ENCODE measurements at regions not wholly inside any gene's neighbourhood (a gene's known extent, or its start where the extent isn't known, plus 50 kb on each side); places are given as distances from the start of the nearest gene placed in this dataset.
A peak's percentile ranks its signal among the peaks of the same experiment; 100 is the strongest.
"Not testable (repeated sequence)": the region's sequence is repeated elsewhere in the genome, so short reads cannot be mapped to it uniquely, and the experiment has no call there.

GRCh38 chr4:82301390-82301789 lies 72.4 kb downstream of the HNRNPD start:
- DNase-seq = not testable (repeated sequence)

- DNase-seq = no peak
Measured at GRCh38 chr4:82293304-82293703, 80.5 kb downstream of the HNRNPD start.

GRCh38 chr4:82287720-82288119 lies 86.1 kb downstream of the HNRNPD start:
- no peak for DNase-seq

- peak; percentile 99 for DNase-seq
Measured at GRCh38 chr4:82284858-82285805, 88.7 kb downstream of the HNRNPD start.

GRCh38 chr4:82284475-82284857 lies 89.3 kb downstream of the HNRNPD start:
- DNase-seq = no peak

GRCh38 chr4:82282875-82283274 lies 90.9 kb downstream of the HNRNPD start:
- DNase-seq = no peak

GRCh38 chr4:82279550-82279949 lies 94.2 kb downstream of the HNRNPD start:
- not testable (repeated sequence) for DNase-seq

GRCh38 chr4:82276332-82276640 lies 97.5 kb downstream of the HNRNPD start:
- DNase-seq = no peak

GRCh38 chr4:82275431-82276331 lies 98.1 kb downstream of the HNRNPD start:
- no peak for DNase-seq

- not testable (repeated sequence) for DNase-seq
Measured at GRCh38 chr4:82274700-82275099, 99.1 kb downstream of the HNRNPD start.

- not testable (repeated sequence) for DNase-seq
Measured at GRCh38 chr4:82272523-82272922, 101.3 kb downstream of the HNRNPD start.

GRCh38 chr4:82271915-82272480 lies 101.8 kb downstream of the HNRNPD start:
- not testable (repeated sequence) for DNase-seq

GRCh38 chr4:82268826-82269193 lies 105.0 kb downstream of the HNRNPD start:
- no peak for DNase-seq

- peak; percentile 43 for DNase-seq
Measured at GRCh38 chr4:82268050-82268825, 105.6 kb downstream of the HNRNPD start.

GRCh38 chr4:82267506-82267905 lies 106.3 kb downstream of the HNRNPD start:
- no peak for DNase-seq

GRCh38 chr4:82266345-82266744 lies 107.4 kb downstream of the HNRNPD start:
- DNase-seq = no peak

- no peak for DNase-seq
Measured at GRCh38 chr4:82261084-82261483, 112.7 kb downstream of the HNRNPD start.

GRCh38 chr4:82260632-82261031 lies 113.2 kb downstream of the HNRNPD start:
- DNase-seq = no peak

GRCh38 chr4:82256718-82257117 lies 117.1 kb downstream of the HNRNPD start:
- DNase-seq = no peak

- no peak for DNase-seq
Measured at GRCh38 chr4:82255657-82256056, 118.1 kb downstream of the HNRNPD start.

GRCh38 chr4:82248903-82249632 lies 124.7 kb downstream of the HNRNPD start:
- DNase-seq = no peak

- DNase-seq = no peak
Measured at GRCh38 chr4:82247629-82248028, 126.2 kb downstream of the HNRNPD start.
